Muscle of back (tissue), 3 donors: ENCODE measurements at regions not wholly inside any gene's neighbourhood (a gene's known extent, or its start where the extent isn't known, plus 50 kb on each side); places are given as distances from the start of the nearest gene placed in this dataset.
"Not testable (repeated sequence)": the region's sequence is repeated elsewhere in the genome, so short reads cannot be mapped to it uniquely, and the experiment has no call there.

Experiments
- DNase-seq, 3 donors: peaks; one replicate each; pipeline versions ENCODE4 v3.0.0 to v3.0.0-alpha.2; 2013

DNA sequence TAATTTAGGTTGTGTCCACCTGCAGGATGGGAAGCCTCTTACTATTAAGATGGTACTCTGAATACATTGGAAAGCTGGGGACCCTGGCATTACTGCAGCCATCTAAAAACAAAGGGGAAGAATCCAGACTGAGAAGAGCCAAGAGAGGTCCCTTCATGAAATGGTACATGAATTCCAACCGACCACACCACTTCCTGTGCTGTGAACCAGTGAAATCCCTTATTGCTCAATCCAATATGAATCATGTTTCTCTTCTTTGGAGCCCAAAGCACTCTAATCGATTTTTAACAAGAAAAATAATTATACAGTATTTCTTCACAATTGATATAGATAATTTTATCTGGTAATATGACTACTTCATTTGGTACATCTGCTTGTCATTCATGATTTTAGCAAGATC, 479.7 kb upstream of the RAB6C start:
- DNase-seq = no peak

DNA sequence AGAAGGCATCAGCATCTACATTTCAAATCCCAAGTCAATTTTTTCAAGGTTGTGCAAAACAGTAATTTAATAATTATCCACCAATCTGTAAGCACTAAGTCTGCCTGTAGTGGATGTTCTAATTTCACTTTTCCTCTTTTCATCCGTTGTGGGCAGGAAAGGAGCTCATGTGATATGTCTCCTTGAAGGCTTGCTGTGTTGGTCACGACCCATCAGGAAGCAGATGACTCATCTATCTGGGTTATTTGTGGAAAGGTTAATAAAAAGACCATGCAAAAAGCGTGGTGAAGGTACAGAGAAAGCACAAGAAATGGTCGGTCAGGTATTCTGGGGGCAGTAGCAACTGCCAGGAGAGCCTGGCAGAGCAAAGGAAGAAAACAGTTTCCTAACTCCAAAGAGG, 476.7 kb upstream of the RAB6C start:
- no peak for DNase-seq

DNA sequence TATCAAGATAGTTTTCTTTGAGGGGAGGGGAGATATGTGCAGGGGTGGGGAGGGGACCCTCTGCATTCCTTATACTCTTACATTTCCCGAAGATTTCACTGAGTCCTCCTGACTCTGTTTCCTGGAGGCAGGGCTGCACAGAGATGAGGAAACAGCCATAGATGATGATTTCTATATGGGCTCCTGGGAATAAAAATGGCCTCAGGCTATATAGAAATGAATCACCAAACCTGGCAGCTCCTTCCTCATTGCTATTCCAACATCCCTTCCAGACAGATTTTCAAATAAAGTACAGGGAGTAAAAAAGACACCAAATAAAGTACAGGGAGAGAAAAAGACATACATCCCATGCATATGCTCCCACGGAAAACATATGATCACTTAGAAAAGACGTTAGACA, 474.8 kb upstream of the RAB6C start:
- no peak for DNase-seq

DNA sequence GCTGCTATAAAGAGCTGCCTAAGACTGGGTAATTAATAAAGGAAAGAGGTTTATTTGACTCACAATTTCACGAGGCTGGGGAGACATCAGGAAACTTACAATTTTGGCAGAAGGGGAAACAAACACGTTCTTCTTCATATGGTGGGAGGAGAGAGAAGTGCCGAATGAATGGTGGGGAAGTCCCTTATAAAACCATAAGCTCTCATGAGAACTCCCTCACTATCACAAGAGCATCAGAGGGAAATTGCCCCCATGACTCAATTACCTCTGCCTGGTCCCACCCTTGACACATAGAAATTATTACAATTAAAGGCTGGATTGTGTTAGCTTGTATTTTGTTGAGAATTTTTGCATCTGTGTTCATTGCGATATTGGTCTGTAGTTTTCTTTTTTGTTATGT, 460.5 kb upstream of the RAB6C start:
- DNase-seq = no peak

DNA sequence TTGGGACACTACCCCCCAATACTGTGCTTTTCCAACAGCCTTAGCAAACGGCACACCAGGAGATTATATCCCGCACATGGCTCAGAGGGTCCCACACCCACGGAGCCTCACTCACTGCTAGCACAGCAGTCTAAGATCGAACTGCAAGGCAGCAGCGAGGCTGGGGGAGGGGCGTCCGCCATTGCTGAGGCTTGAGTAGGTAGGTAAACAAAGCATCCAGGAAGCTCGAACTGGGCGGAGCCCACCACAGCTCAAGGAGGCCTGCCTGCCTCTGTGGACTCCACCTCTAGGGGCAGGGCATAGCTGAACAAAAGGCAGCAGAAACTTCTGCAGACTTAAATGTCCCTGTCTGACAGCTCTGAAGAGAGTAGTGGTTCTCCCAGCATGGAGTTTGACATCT, 447.3 kb upstream of the RAB6C start:
- DNase-seq = not testable (repeated sequence)

DNA sequence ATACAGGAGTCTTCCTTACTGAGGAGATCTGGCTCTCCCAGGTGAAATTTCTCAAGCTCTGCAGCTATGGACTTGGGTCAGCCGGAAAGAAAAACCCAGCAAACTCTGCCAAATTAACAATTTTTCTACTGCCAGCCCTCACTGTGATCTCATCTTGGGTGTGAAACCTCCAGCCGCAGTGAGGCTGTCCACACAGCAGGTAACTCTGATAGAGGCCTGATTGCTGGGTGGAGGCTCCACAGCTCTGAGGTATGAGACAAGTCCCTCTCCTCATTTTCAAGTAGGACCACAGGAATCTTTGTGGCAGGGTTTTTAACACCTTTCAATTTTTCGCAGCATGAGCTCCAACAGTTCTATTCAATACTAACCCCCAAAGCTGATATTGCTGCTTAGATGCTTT, 430.6 kb upstream of the RAB6C start:
- no peak for DNase-seq

DNA sequence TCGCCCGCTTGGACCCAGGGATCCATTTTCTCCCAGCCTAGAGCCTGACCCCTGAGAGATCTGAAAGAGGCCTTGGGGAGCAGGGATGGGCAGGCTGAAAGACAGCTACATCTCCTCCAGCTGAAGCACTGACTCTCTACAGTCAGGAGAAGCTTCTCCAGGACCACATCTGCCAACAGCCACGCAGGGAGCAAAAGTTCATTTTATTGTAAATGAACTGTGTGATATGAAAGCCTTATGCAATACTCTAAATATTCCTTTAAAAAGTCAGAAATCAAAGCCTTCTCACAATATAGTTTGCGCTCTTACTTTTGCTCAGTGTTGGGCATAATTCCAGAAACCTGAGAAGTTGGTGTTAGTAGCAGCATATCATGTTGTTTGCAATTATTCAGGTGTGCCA, 428.9 kb upstream of the RAB6C start:
- no peak for DNase-seq

DNA sequence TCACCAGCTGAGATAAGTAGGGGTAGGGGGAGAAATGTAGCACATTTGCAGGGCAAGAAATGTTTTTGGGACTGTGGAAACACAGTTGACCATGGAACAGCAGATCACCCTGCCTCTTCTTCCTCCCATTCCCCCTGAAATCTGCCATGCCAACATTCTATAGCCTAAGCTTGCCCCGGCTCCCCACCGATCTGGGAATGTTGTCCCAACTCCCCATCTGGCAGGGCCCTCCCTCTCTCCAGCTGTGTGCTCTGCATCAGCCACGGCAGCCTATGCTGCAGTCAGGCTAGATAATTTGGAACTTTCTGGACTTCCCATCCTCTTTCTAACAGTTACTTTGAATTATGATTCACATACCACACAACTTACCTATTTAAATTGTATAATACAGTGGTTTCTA, 425.1 kb upstream of the RAB6C start:
- no peak for DNase-seq

DNA sequence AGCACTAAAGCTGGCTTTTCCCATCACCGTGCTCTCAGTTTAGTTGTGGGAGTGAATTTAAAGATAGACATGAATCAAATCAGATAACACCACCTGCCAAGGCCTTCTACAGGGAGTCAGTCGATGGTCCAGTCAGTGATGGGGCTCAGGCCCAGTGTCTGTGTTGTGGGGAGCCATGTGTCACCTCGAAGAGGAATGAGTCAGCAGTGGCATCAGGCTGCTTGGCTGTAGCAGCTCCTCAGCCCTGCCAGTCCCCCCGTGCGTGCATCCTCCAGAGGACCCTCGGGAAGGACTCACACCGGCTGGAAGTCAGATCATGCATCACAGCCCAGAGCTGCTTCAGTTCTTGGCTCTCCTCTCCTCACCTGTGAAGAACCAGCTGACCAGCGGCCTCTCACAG, 420.4 kb upstream of the RAB6C start:
- no peak for DNase-seq

DNA sequence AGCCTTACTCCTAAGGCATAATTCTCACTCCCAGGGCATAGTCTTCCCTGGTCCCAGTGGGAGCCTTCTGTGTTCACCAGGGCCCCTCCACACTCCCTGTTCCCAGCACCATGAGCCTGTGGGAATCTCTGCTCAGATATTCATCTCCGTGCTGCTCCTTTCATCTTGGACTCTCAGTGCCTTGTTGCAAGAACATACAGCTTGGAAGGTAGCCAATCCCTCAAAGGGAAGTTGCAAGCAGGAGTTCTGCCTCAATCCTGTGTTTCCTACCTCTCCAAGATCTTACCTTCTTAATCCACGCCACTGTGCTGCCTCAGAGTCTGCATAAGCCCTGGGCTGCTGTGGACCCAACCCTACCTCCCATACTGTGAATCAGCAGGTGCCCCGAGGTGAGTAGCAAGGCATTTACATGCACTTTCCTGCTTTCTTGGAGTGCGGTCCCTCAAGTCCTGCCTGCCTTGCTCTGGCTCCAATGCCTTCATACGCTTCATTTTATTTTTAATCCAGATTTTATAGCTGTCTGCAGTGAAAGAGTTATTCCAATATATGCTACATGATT, 413.8 kb upstream of the RAB6C start:
- DNase-seq = peak in 1 of 3 donors; percentile 11

DNA sequence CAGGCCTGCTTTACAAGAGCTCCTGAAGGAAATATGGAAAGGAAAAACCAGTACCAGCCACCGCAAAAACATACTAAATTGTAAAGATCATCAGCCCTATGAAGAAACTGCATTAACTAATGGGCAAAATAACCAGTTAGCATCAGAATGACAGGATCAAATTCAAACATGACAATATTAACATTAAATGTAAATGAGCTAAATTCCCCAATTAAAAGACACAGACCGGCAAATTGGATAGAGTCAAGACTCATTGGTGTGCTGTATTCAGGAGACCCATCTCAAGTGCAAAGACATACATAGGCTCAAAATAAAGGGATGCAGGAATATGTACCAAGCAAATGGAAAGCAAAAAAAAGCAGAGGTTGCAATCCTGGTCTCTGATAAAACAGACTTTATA, 408.7 kb upstream of the RAB6C start:
- DNase-seq = not testable (repeated sequence)

DNA sequence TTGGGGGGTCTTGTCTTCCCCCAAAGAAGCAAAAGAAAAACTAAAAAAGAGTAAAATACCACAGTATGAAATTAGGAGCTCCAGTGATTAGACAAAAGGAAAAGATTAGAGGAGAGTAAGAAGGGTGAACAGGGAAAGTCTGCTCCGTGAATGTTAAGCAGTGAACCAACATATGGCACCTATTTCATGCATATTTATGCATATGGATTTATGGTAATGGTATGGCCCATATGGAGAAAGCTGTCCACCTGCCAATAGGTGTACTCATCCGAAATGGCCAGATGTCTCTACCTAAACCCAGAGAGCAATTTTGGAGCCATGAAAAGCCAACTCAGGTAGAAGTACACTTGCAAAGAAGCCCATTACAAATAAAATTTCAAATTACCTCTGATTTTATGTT, 404.0 kb upstream of the RAB6C start:
- DNase-seq = no peak

DNA sequence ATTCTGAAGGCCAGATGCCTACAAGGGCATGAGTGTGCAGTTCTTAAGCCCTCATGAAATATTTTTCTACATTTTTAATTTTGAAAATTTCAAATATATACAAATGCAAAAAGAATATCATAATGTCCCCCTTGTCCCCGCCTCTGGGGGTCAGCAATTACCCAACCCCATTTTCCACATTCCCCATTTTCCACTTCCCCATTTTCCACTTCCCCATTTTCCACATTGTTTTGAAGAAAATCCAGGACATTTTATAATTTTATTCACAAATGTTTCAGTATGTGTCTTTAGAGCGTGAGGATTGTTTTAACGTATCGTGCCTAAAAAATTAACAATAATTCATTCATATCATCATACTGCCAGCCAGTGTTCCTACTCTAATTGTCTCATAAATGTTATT, 403.6 kb upstream of the RAB6C start:
- DNase-seq = no peak

DNA sequence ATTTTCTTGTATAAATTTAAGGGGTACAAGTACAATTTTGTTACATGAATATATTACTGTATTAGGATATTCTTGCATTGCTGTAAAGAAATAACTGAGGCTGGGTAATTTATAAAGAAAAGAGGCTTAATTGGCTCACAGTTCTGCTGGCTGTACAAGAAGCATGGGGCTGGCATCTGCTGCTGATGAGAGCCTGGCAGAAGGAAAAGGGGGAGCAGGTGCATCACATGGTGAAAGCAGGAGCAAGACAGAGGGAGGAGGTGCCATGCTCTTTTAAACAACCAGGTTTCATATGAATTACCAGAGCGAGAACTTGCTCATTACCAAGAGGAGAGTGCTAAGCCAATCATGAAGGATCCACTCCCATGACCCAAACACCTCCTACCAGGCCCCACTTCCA, 399.5 kb upstream of the RAB6C start:
- no peak for DNase-seq

DNA sequence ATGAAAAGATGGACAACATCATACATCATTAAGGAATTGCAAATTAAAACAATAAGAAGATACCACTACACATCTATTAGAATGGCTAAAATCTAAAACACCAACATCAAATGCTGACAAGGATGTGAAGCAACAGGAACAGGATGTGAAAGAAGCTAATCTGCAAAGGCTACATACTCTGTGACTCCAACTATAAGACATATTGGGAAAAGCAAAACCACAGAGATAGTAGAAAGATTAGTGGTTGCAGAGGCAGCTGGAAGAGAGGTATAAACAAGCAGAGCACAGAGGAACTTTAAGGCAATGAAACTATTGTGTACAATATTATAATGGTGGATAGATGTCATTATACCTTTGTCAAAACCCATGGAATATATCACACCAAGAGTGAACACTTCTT, 393.7 kb upstream of the RAB6C start:
- DNase-seq = no peak

DNA sequence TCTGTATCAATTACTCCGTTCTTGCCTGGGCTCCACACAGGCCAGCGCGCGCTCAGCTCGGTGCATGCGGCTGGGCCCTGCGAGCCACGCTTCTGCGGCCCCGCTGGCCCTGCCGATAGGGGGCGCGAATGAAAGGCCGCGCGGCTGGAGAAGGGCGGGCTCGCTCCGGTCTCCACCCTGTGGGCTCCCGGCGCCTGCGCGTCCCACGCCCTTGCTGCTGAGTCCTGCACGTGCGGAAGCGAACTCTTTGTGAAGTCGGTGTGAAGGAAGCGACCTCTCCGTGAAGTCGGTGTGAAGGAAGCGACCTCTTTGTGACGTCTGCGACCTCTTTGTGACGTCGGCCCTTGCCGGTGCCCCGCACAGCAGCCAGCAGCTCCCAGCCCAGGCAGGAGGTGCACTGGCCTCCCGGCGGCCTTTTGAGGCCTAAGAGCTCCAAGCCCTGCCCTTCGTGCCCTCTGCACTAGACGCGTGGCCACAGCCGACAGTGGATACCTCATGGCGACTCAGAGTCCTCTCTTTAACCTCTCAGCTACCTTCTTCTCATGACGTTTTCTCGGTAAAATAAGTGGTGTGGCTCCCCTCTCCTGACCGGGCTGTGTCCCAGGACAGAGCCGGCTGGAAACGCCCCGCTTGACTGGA, 391.9 kb upstream of the RAB6C start:
- DNase-seq = no peak

DNA sequence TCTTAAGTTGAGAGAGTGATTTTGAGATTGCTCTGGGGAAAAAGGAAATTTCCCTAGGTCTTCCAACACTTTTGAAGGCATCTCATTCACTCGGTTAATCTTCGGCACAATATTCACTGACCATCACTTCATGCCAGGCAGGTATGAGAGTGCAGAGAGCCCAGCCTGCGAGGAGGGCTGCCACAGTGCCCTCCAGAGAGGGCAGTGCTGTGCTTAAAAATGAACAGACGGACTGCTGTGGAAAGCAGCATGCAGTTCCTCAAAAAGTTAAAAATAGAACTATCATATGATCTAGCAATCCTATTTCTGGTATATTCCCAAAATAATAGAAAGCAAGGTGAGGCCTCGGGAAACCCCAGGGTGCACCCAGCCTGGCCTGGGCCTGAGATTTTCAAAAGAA, 374.9 kb upstream of the RAB6C start:
- DNase-seq = no peak

DNA sequence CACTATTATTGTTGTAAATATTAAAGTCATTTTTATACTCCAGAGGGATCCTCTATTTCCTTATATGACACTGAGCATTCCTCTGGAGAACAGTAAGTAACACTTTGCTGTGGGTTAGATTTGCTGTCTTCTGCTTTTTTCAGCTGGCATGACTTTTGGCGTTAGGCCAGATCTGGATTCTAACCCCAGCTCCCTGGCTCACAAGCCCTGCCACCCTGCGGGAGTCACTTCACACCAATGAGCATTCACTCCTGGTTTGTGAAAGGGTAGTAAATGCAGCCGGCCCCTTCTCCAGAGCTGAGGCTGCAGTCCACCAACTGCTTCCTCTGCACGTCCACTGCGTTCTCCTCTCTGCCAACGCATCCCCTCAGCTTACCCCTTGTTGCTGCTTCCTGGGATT, 373.8 kb upstream of the RAB6C start:
- peak in 1 of 3 donors; percentile 22 for DNase-seq

DNA sequence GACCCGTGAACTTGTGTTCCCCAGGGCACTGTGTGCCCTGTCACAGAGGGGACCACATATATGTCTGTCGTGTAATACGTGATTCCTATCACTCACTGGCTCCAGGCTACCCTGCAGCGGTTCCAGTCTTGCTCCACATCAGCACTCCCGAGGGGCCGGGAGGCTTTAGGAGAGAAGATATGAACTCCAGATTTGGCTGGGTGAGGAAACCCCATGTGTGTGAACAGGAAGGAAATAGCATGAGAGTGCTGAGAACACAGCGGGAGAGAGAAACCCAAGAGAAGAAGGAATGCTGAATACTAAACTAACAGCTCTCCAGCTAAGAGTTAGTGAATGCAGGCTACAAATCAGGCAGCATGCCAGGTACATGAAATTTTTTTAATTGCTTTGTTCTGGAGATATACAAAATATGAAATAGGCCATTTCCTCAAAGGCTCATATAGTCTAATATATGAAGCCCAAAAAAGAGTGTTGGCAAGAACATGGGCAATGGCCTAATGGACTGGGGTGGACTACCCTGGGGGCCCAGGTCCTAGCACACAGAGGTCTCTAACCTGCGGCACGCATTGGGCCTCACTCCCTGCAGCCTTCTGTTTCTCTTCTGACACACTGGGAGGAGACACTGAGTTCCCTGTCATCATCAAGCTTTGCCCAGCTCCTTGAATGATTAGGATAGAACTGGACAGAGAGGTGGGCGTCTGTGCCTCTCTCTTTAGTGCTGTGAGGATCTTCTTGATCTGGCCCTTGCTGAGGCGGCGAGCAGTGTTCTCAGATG, 372.8 kb upstream of the RAB6C start:
- DNase-seq = peak in 1 of 3 donors; percentile 39

DNA sequence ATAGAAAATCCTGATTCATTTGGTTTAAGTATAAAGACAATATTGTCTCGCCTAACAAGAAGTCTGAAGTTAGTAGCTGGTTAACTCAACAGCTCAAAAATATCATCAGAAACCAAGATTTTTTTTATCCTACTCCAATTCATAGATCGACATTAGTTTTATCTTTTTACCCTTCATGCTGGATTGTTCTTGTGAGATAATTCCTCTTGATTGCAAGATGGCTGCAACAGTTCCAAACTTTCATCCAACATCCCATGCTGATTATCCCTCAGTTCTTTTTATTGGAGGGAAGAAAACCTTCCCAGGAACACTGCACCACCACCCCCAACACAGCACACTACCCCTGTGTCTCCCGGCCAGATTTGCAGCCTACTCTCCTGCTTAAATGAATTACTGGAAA, 370.2 kb upstream of the RAB6C start:
- DNase-seq = no peak

DNA sequence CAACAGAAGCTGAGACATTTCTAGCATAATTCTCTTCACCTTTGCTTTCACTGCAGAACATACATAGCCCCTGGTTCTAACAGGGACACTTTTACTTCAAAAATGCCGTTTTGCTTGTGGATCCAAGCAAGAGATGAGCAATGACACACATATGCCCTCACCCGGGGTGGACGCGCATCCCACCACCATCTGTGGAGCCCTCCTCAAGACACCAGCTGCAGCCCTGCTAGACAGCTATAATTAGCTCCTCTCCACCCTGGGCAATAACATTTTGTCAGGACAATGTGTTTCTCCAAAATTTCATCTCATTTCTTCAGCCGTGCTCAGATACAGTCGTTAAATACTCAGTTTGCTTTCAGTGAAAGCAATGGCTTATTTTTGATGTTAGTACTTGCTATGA, 368.7 kb upstream of the RAB6C start:
- no peak for DNase-seq

DNA sequence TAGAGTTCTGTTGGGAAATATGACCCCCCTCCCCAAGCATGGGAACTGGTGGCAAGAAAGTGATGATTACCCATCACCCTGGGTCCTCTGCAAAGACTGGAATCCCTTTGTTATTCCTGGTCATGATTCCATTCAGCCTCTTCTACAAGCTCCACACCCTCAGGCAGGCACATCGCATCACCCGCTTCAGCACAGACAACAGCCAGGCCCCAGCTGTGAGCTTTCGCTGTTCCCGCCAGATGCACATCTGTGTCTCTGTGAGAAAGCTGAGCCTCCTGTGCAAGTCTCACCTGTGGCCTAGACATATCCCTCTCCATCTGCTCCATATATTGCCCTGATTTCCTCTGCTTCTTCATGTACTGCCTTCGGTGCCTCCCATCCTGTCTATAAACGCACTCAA, 368.0 kb upstream of the RAB6C start:
- no peak for DNase-seq

DNA sequence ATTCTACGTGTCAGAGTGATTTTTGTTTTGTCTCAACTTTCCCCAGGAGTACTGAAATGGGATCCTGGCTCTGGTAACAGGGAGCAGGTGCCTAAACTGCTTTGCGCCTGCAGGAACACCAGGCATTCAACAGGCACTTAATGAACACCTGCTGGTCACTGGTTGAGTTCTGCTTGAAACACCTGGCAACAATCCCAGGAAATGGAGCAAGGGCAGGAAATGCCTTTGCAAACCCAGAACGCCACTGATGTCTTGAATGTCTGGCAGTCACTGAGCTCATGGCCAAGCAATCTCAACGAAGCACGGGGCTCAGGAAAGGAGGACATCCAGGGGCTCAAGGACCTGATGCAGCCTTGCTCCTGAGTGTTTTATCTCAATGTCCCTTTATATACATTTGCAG, 360.0 kb upstream of the RAB6C start:
- DNase-seq = no peak

DNA sequence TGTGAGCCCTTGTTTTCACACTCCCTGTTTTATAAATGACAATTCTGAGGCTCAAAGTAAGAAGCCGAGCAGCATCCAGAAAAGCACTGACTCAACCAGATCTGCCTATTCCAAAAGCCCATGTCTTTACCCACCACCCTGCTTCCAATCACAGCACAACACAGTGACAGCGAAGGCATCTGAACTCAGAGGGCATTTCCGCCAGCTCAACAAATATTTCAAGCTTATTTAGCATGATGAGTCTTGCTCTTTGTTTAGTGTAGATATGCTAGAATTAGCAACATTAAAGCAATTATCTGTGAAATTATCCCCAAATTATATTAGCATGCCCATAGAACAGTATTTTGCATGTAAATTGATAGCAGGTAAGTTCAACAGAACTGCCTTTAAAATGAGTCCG, 359.1 kb upstream of the RAB6C start:
- DNase-seq = no peak
